C1 segment of cervical spinal cord (tissue), 14 donors: ENCODE measurements at regions not wholly inside any gene's neighbourhood (a gene's known extent, or its start where the extent isn't known, plus 50 kb on each side); places are given as distances from the start of the nearest gene placed in this dataset.

ENCODE experiments used
- DNase-seq, 14 donors: peaks; one replicate each; lab custom pipeline; 2025; lab: John Stamatoyannopoulos, UW

DNA sequence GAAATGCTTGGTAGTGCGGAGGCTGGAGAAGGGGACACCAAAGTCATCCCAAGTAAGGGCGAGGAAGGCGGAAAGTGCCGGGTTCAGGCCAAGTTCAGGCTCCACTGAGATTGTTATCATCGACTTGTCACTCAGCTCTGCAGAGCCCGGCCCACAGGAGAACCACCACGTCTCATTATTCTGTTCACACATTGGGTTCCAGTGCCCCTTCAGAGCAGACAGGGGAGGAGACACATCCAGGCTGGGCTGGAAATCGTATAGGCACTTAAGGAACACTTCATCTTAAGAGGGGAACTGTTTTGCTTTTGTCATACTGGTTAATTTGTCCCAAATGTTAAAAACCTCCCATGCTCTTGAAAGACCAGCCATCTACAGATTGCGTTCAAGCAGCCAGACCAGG lies 118.3 kb upstream of the ADAMTS18 start:
- no peak for DNase-seq

DNA sequence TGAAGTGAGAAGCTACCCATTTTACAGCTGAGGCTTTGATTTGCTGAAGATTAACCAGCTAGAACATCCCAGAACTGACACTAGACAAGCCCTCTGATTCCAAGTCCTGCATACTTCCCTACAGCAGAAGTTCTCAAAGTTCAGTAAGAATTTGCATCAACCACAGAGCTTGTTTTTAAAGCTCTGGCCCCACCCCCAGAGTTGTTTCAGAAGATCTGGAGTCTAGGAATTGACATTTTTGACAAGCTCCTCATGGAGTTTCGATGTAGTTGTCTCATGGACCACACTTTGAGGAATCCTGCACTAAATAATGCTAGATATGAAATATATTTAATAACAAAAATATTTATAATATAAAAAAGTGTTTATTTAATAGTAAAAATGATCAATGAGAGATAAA lies 120.3 kb upstream of the ADAMTS18 start:
- no peak for DNase-seq

GRCh38 chr16:77555791-77556190 lies 121.0 kb upstream of the ADAMTS18 start:
- DNase-seq = no peak

- DNase-seq = no peak
Measured at GRCh38 chr16:77556201-77556873, 121.5 kb upstream of the ADAMTS18 start.

DNA sequence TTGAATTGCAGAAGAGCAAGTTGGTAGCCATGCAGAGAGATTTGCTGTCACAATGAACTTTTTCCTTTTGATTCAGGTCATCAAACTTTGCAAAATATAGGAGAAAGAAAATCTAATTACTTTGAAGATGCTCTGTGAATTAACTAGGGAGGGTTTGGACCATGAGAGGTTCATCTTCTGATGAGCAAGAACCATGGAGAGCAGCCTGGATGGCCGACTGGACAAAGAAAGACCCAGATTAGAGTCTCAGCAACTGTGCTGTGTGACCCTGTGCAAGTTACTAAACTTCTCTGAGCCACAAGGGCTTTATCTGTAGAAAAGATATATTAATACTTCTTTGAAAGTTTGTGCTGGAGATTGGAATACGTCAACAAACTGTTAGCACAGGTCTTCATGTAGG lies 122.6 kb upstream of the ADAMTS18 start:
- no peak for DNase-seq

DNA sequence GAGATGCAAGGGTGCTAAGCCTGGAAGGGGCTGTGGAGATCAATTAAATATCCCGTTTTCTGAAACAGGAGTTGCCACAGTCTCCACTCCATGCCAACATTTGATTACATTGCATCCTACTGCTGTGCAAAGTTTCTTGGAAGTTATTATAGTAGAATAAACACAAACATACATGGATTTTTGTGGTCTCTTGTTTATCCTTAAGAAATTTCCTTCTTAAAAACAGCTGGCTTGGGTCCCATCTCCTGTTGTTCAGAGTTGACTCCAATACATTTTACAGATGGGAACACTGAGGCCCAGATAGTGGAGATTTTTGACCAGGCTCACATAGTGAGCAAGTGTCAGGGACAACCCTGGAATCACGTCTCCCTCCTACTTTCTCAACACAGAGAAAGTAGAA lies 124.0 kb upstream of the ADAMTS18 start:
- no peak for DNase-seq

DNA sequence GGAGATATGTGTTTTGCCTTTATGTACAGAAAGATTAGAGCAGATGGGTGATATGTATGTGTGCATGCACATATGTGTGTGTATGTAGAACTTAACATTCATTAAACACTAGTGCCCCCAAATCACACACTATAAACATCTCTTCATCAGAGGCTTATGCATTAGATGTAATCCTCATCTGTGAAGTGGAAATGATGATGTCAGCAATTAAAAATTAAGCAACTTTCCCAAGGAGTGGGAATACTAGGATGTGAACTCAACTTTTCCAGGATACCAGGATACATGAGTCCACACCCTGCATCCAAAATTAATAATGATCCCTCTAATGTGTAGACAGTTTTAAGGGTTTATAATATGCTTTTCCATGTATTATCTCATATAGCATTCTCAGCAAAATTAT lies 127.7 kb upstream of the ADAMTS18 start:
- no peak for DNase-seq

DNA sequence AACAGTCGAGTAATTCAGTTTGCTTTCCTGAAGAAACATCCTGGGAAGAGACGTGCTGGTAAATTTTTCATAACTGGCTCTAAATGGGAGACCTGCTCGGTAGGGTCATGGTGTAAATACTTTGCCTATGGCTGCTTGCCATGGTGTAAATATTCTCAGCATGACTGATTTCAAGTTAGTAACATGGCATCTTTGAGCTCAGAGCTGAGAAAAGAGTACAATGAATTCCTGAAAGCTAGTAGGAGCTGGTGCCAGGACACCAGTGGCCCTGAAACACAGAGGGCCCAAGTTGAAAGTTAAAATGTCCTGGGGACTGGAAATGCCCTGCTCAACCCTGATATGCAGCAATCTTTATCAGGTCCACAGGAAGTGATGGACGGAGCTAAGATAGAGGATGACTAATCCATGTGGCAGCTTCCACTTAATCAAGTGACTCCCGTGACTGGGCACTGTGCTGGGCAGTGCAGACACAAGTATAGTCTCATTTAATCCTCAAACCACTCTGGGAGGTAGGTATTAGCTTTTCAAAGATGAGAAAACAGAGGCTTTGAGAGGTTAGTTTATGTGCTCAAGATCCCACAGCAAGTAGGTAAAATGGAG lies 130.1 kb upstream of the ADAMTS18 start:
- no peak for DNase-seq

DNA sequence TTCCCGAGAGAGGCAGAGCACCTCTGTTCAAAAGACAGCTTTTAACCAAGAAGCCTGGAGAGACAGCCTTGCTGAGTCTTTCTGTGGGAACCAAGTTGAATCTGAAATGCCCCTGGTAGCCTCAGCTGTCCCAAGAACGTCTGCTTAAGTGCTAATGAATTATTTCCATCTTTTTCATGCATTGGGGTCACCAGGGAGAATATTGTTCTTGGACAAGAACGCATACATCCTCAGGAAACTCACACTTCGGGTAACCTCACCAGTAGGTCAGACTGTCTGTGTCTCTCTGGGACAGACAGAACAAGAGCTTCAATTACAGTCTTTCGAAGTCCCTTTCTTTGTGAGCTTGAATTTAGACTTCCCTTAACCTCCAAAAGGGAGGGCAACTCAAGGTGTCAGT lies 134.6 kb upstream of the ADAMTS18 start:
- DNase-seq = no peak

GRCh38 chr16:77570574-77570973 lies 135.7 kb upstream of the ADAMTS18 start:
- no peak for DNase-seq

- DNase-seq = no peak
Measured at GRCh38 chr16:77571115-77571862, 136.5 kb upstream of the ADAMTS18 start.

DNA sequence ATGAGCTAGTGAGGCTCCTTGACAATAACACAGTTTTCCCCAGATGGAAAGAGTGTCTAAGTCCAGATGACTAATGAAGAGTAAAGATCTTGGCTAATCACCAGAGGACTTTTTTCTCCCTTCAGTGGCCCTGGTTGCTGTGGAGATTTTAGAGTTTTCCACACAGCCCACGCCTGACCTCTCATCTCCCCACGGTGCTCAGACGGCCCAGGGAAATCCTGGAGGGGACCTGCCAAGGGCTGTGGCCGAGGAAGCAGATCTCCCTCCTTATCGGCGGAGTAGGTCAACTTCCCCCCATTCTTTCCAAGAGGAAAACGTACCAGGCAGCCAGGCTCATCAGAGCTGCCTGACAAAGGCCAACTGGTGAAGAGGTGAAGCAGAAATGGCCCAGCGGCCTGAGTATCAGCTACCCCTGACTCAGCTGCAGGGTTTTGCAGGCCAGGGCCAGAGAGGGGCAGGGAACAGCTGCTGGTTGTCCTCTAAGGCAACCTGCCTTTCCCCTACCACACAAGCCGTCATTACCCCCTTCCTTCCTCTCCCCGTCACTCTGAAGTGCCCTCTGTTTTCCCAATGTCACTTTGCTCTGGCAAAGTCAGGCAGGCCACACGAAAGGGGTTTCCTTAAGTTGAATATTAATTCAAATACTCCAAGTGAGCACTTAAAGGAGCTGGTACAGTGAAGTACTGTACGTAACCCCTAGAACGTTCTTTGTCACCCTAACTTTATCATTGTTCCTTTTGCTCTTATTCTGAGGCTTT lies 140.2 kb upstream of the ADAMTS18 start:
- DNase-seq = no peak

DNA sequence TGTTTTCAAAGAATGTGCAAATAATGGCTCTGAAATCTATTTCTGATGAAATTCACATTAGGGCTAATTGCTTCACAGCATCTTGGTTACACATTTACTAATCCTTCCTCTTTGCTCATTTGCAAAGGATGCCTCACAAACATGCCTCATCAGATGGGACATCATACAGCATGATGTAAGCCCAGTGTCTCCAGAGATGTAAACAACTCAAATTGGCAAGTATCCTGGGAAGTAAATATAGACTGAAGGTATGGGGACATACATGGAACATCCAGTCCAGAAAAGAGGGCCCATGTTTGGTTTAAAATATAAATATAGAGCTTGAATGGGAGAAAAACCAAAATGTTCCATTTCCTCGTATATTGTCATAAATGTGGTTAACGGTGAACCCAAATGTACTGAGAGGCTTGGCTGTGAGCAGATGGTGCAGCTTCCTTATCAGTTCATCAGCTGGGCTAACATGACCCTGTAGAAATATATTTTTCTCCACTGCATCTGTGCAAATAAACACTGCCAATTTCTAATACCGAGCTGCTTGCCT lies 142.9 kb upstream of the NUDT7 start:
- DNase-seq = peak in 1 of 14 donors; percentile 20

- DNase-seq = no peak
Measured at GRCh38 chr16:77581706-77582105, 140.6 kb upstream of the NUDT7 start.

DNA sequence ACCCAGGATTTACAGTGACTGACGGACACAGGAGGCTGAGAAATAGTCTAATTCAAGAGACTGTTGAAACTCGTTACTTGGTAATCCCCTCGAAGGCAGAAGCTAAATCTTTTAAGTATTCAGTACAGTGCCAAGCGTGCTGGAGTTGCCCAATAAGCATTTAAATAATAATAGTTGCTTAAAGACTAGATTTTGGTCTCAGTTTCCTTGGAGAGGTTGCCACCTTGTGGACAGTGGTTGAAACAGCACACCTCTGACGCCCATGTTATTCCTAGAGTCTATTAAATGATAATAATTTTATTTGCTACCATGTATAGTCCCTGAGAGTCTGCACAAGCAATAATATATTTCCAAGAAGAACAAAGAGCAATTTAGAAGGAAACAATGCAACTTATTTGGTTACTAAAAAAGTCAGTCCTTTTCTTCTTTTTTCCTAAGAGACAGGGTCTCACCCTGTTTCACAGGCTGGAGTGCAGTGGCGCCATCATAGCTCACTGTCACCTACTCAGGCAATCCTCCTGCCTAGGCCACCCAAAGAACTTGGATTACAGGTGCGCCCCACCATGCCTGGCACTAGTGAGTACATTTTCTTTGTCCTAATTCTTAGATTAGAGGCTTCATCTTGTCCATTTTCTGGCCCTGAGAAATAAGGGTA lies 138.0 kb upstream of the NUDT7 start:
- peak in 7 of 14 donors; percentile 0 to 52 (median 4) for DNase-seq

DNA sequence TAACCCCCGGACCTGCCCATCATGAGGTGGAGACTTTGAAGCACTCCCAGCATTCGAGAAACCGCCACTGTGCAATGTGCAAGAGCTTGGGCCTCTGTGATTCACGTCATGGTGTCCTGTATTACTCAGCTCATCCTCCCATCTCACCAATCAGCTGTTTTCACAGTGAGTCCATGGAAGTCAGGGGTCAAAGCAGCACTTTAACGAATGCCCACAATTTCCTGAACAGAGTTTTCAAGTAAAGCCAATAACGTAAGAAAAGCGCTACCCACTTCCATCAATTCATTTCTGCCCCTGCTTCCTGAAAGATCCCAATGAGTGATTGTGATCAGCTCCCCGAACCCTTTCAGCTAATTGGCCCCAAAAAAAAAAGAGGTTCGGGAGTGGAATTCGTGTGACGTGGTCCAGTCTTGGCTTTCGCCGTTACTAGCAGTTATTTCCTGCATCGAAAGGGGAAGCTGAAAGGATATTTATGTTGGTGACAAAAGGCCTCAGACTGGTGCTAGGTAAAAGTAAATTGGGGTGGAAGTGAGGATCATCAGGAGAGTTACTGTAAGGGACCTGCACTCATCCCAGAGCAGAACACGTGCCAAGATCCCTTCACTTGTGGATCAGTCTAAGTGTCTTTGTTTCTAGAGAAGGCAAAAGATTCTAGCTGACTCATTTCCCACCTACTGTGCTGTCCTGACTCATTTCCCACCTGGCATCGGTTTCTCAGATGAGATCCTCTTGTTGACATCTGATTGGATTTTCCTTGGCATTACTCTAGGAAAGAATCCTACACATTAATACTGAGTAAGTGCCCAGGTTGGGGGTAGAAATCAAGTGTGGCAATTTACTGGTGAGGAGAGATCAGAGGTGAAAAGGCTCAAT lies 136.7 kb upstream of the NUDT7 start:
- no peak for DNase-seq

GRCh38 chr16:77588389-77588788 lies 133.9 kb upstream of the NUDT7 start:
- DNase-seq = no peak

DNA sequence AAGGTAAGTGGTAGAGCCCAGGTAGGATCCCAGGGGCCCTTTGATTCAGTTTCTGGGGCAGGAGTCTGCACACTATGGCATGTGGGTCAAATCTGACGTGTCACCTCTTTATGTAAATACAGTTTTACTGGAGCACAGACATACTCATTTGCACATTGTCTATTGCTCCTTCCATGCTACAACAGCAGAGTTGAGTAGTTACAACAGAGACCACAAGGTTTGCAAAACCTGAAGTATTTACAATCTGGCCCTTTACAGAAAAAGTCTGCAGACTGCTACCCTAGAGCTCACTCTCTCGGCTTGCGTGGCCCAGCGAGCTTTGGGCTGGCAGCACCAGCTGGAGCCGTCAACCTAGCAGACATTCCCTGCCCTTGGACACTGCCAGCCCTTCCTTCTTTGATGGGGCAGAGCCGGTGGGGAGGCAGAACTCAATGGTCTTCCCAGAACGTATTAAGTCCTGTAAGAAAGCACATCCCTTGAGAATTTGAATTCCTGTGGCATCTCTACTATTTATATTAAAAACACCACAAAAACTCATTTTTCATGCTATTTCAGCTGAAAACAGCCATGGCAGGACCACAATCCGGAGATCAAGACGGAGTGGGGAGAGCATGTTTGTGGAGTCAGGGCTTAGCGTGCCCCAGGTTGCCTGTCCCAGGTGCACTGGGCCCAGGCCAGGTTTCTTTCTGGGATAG lies 133.1 kb upstream of the NUDT7 start:
- DNase-seq = no peak

GRCh38 chr16:77590707-77591106 lies 131.6 kb upstream of the NUDT7 start:
- DNase-seq = no peak

DNA sequence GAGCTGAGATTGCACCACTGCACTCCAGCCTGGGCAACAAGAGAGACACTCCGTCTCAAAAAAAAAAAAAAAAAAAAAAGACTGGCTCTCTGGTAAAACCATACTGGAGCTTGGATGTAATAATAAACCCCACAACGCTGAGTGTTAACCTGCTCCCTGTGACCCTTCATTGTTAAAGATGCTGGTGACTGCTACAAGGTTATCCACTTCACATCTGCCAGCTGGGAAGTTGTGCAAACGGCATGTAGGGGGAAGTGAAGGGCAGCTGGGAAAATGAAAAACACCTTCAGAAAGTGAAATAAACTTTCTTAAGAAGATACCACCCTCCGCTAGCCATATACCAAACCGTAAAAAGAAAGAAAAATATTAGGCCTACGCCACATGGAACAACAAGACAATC lies 131.0 kb upstream of the NUDT7 start:
- DNase-seq = no peak
